GM18868 (cell line): ENCODE measurements at regions not wholly inside any gene's neighbourhood (a gene's known extent, or its start where the extent isn't known, plus 50 kb on each side); places are given as distances from the start of the nearest gene placed in this dataset.
"Not testable (repeated sequence)": the region's sequence is repeated elsewhere in the genome, so short reads cannot be mapped to it uniquely, and the experiment has no call there.

Experiments
- ATAC-seq: cut with Tn5 transposase; IDR thresholded peaks from one replicate; pipeline ENCODE4 v1.9.1; 2021; ENCODE audit warnings: mild to moderate bottlenecking, moderate library complexity; ENCODE audit not compliant: unreplicated experiment

DNA sequence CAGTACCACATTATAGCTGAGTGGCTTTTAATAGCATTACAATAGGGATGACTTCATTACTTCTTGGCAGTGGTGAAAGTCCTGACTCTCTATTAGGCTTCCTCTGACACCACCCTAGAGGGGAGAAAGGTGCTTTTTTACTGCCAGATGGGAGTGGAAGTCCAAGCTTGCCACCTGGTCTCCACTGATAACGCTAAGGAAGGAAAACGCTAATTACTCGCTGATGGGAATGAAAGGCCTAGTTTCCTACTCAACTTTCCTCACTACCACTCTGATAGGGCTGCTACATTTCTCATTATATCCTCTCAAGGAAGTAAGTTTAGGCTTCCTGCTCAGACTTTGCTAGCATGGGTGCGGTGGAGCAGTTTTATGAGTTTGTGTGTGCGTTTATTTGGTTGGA, 62.3 kb upstream of the PAGE3 start:
- no peak for ATAC-seq

DNA sequence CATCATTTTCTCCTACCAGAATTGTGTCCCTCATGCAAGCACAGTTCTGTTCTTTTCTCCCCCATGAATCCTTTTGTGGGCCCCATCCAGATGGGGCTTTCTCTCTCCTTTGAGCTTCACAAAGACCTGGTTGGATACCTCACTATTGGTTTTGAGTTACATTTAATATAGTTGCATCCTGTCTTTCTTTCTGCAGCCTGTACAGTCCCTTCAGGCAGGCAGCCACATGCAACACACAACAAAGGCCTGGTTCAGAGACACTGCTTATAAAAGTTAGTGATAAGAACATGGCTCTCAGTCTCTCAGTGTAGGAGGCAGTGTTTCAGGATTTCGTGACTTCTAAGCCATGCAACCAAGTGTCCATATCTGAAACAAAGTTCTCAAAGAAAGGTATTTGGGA, 70.6 kb upstream of the PAGE3 start:
- ATAC-seq = no peak

DNA sequence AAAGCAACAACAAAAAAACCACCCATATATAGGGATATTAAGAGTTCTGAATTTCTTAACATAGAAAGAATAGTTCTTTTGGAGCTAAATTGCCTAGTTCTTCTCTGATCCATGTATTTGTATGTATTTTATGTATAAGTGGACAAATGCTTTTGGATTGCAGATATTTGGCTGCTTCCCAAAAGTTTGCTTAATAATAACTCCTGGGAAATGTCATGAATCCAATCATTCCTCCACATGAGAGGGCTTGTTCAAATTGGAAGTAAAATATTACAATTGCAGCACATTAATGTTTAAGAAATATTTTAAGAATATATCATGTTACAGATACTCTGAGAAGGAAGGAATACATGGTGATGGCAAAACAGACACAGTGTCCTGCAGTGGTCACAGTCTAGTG, 71.5 kb upstream of the PAGE3 start:
- no peak for ATAC-seq

DNA sequence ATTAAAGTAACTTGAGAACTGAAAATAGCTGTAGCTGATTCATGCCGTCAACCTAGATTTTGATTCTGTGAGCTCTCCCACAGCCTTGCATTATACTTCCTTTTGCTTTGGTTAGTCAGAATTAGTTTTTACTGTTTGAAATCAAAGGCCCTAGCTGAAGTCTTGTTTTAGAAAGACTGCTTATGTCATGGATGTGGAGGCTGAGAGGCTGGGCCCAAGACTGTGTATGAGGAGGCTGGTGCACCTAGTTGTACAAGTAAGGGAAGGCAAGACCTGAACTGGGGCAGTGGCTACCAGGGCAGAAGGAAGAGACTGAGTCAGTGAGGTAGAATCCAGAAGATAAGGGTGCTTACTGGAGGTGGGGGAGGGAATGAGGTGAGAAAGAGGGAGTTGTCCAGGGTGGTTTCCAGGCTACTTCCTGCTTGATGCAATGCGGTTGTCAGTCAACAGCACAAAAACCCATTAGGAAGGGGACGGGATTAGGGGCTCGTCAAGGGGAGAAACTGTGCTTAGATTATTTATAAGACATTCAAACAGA, 76.2 kb upstream of the PAGE3 start:
- no peak for ATAC-seq

DNA sequence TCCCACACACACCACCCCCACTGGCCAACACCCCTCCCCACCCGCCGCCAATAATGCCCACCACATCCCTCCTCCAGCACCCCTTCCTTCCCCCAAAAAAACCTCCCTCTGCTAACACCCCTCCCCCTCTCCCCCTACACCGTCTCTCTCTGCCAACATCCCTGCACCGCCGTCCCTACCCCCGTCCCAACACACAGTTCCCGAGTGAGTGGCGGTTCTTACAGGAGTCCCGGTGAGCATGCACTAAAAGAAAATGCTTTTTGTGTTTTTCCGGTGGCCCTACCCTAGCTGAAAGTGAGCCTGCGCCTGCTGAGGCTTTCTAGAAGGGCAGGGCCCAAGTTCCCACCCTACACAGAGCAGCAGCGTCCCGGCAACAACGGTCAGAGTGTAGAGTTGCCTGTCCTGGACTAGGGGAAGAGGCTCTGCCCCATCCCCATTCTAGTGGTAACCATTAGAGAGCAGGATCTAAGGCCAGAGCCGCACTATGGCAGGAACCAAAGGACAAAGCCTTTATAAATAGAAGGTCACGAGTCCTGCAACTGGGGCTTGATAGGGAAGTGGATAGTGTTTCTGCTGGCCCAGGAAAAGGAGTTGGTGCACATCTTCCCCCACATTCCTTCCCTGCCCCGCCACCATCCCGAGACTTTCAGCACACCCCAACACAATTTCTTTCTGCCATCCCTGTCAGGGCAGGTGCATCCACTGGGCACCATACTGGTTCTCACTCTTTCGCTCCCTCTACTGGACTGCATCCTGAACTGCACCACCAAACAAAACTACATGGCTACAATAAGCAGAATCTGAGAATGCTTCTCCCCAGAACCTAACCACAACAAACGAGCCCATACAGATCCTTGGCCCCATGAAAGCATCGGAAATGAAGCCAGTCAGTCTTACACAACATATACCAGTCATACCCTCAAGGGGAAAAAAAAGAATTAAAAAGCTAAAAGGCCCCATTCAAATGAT, 78.1 kb upstream of the PAGE3 start:
- ATAC-seq = peak; percentile 97

DNA sequence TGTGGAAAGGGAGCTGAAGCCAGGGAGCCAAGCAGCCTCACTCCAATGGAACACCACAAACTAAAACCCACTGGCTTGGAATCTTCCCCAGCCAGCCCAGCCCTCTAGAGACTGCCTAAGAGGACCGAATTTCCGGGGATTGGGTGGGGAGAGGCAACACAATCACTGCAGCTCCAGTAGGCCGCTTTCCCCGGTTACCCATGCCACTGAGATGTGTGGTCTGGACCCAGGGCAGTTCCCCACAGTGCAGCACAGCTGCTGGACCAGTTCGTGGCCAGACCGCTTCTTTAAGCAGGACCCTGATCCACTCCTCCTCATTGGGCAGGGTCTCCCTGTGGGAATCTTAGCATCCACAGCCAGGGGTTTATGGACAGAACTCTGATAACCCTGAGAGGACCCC, 91.9 kb upstream of the PAGE3 start:
- no peak for ATAC-seq

DNA sequence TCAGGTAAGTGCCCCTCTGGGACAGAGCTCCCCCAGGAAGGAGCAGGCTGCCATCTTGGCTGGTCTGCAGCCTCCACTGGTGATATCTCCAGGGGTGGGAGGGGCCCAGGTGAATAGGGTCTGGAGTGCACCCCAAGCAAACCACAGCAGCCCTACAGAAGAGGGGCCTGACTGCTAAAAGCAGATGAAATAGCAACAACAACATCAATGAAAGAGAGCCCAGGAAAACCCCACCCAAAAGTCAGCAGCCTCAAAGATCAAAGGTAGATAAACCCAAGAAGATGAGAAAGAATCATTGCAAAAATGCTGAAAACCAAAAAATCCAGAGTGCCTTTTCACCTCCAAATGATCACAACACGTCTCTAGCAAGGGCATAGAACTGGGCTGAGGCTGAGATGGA, 92.5 kb upstream of the PAGE3 start:
- no peak for ATAC-seq

DNA sequence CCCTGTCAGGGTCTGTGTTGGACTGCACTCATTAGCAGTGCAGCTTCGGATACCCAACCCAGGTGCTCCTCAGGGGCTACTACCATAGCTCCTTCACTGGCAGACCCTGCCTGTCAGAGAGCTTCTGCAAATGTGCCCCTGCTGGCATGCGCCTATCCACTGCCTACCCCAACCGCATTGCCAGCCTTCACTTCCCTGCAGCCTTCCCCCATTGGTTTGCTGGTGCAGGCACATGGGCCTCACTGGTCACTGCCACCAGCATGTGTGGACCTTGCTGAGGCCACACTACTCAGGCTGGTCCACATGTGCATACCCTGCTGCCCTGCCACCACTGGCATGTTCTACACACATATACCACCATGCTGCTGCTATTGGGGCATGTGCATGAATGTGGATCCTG, 72.5 kb upstream of the MAGEH1 start:
- no peak for ATAC-seq

DNA sequence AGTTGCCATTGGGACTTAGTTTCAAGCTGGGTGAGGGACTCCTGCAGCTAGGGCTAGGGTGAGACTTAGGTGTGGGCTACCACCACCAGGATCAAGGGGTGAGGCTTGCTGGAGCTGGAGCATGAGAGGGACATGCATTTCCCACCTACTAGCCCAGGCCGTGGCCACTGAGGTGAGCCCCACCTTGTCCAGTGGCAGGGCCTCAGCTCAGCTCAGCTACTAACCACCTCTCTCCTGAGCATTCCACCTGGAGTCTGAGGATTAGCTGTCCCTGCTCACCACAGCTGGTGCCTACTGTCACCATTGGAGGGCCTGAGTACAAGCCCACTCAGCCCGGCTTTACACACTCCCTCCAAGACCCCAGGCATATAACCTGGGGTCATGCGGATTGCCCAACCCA, 62.6 kb upstream of the MAGEH1 start:
- ATAC-seq = no peak

DNA sequence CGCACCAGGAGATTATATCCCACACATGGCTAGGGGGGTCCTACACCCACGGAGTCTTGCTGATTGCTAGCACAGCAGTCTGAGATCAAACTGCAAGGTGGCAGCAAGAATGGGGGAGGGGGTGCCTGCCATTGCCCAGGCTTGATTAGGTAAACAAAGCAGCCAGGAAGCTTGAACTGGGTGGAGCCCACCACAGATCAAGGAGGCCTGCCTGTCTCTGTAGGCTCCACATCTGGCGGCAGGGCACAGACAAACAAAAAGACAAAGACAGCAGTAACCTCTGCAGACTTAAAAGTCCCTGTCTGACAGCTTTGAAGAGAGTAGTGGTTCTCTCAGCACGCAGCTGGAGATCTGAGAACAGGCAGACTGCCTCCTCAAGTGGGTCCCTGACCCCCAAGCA, 55.1 kb upstream of the MAGEH1 start:
- not testable (repeated sequence) for ATAC-seq
